GM23248 (cell line): ENCODE measurements at regions not wholly inside any gene's neighbourhood (a gene's known extent, or its start where the extent isn't known, plus 50 kb on each side); places are given as distances from the start of the nearest gene placed in this dataset.

Experiments used
- EZH2 ChIP-seq: fragments of 200-600 bp; sonication (generic); IDR thresholded peaks from 2 replicates; pipeline ENCODE4 v1.6.1; 2018; ENCODE audit warnings: antibody characterized with exemption, mild to moderate bottlenecking; ENCODE audit not compliant: insufficient read depth, poor library complexity, severe bottlenecking
- EZH2phosphoT487 ChIP-seq: fragments of 200-600 bp; sonication (generic); IDR thresholded peaks from 2 replicates; pipeline ENCODE4 v1.6.1; 2018; ENCODE audit warnings: antibody characterized with exemption, moderate library complexity, mild to moderate bottlenecking, low read depth; ENCODE audit not compliant: insufficient read depth

- TF ChIP-seq EZH2phosphoT487 (no peak), EZH2 (no peak)
These were observed 54.0 kb downstream of the MAP10 start for GRCh38 chr1:232859216-232859615.
